ENCODE measurements at regions not wholly inside any gene's neighbourhood (a gene's known extent, or its start where the extent isn't known, plus 50 kb on each side); places are given as distances from the start of the nearest gene placed in this dataset.
"Not testable (repeated sequence)": the region's sequence is repeated elsewhere in the genome, so short reads cannot be mapped to it uniquely, and the experiment has no call there.

DNA sequence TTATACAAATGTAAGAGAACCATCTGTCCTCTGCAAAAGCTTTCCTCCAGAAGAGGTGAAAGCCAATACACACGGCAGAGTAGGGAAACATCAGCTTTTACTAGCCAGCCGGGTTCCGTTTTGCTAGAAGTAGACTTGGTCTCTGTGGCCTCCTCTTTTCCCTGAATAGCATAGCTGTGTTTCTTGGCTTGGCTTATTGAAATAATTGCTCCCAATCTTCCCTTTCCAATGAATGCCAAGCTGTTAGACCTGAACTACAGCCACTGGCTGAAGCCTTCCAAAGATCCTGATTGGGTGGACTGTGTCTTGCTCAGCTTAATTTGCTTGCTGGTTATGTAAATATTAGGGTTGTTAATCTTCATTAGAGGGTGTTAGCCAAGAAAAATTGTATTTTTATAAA, 157.8 kb upstream of the ROPN1 start:
- TF ChIP-seq, protein P1, sequence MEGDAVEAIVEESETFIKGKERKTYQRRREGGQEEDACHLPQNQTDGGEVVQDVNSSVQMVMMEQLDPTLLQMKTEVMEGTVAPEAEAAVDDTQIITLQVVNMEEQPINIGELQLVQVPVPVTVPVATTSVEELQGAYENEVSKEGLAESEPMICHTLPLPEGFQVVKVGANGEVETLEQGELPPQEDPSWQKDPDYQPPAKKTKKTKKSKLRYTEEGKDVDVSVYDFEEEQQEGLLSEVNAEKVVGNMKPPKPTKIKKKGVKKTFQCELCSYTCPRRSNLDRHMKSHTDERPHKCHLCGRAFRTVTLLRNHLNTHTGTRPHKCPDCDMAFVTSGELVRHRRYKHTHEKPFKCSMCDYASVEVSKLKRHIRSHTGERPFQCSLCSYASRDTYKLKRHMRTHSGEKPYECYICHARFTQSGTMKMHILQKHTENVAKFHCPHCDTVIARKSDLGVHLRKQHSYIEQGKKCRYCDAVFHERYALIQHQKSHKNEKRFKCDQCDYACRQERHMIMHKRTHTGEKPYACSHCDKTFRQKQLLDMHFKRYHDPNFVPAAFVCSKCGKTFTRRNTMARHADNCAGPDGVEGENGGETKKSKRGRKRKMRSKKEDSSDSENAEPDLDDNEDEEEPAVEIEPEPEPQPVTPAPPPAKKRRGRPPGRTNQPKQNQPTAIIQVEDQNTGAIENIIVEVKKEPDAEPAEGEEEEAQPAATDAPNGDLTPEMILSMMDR (conservative IDR thresholded peaks at IDR 0.05): no peak
- no peak overlapping the region for H3K27ac ChIP-seq

- not testable (repeated sequence) for H3K27ac ChIP-seq
These were observed 161.0 kb upstream of the ROPN1 start for GRCh38 chr3:124152891-124153290.

GRCh38 chr3:124156866-124157712, 165.2 kb upstream of the ROPN1 start:
- no peak overlapping the region for H3K27ac ChIP-seq
- TF ChIP-seq, protein P1 (conservative IDR thresholded peaks at IDR 0.05): no peak

- TF ChIP-seq, protein P1 (conservative IDR thresholded peaks at IDR 0.05): no peak
- H3K27ac ChIP-seq: no peak overlapping the region
These were observed 165.8 kb upstream of the ROPN1 start for GRCh38 chr3:124157748-124158147.

DNA sequence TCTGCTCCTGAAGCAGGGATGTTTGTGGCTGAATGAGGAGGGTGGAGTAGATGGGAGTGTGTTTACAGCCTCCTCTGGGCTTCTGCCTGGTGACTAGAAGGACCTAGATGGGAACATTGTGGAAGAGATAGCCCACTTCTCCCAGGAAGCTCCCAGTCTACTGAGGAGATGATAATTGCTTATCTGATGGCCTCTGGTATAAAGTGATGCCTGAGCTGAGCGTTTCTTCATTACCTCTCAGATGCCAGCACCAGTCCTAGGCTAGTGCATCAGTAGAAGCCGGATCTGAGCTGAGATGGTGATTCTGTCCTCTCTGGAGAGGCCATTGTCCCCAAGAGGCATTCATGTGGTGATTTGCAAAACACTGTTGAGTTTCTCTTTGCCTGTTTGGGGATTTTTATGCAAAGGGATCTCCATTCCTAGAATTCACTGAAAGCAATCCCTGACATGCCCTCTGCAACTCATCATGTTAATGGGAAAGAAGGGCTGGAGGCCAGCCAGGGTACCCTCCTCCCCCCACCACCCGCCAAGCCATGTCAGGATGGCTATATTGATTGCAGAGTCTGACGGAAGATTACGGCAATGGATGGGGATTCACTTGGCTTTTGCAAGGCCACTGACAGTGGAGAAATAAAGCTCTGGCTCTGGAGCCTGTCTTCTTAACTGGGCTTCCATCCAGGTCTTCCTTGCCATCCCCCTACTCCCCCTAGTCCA, 166.4 kb upstream of the ROPN1 start:
- H3K27ac ChIP-seq: no peak overlapping the region
- TF ChIP-seq, protein P1 (conservative IDR thresholded peaks at IDR 0.05): no peak

- TF ChIP-seq, protein P1 (conservative IDR thresholded peaks at IDR 0.05): no peak
- no peak overlapping the region for H3K27ac ChIP-seq
These were observed 169.5 kb upstream of the ROPN1 start for GRCh38 chr3:124161448-124161847.

- TF ChIP-seq, protein P1 (conservative IDR thresholded peaks at IDR 0.05): no peak
These were observed 171.8 kb upstream of the ROPN1 start for GRCh38 chr3:124163689-124164088.

GRCh38 chr3:124168271-124168670, 176.3 kb upstream of the ROPN1 start:
- H3K27ac ChIP-seq: no peak overlapping the region
- TF ChIP-seq, protein P1 (conservative IDR thresholded peaks at IDR 0.05): no peak

More at GRCh38 chr3:124163689-124164088, 171.8 kb upstream of the ROPN1 start:
- no peak overlapping the region for H3K27ac ChIP-seq
